K562 (cell line): ENCODE measurements at regions not wholly inside any gene's neighbourhood (a gene's known extent, or its start where the extent isn't known, plus 50 kb on each side); places are given as distances from the start of the nearest gene placed in this dataset.

Experiments used
- ATAC-seq: fragments of 200-7000 bp; cut with Tn5 transposase; 3 replicates; pipeline ENCODE4 v1.9.1; 2020; ENCODE audit warnings: moderate library complexity
- BruUV-seq: library from RNA; stranded (reverse); fragments of 400-500 nt; replicated peaks from 2 replicates; lab custom pipeline; 2021; lab: Mats Ljungman, UMichigan
- CTCF ChIA-PET: fragments of 300-600 bp; formaldehyde crosslinking; extraction: SDS; loops from one replicate; lab custom pipeline; 2021; ENCODE audit warnings: low intra/inter-chr PET ratio; lab: Yijun Ruan, JAX
- POLR2A ChIA-PET: fragments of 300-600, 350-650 bp; sonication (Branson Sonifier 250); formaldehyde crosslinking; extraction: SDS; loops from one replicate; lab custom pipeline; 2021; ENCODE audit warnings: antibody characterized with exemption, inconsistent platforms; lab: Yijun Ruan, JAX
- DNase-seq, 4 experiments: peaks; one replicate each; pipeline versions ENCODE4 v3.0.0 to v3.0.0-alpha.2; 2011 to 2018; ENCODE audit warnings: low spot score in 3 of 4, mixed read lengths in 3 of 4; ENCODE audit errors: extremely low read depth in 1 of 4
- FAIRE-seq: peaks from 2 replicates; lab custom pipeline; 2011; peaks lifted over from hg19 to GRCh38; lab: Jason Lieb, UNC
- H2AFZ ChIP-seq: 2 replicates; pipeline ENCODE4 v1.6.0; 2011; ENCODE audit warnings: low read depth, low read length, control low read depth, inconsistent platforms
- H3K27ac ChIP-seq: fragments of 200-600 bp; 3 replicates; pipeline ENCODE4 v1.8.0; 2011; ENCODE audit warnings: low read depth, mild to moderate bottlenecking, control low read depth, inconsistent platforms, low read length, moderate library complexity, mixed read lengths; ENCODE audit errors: extremely low read depth
- H3K27me3 ChIP-seq, 2 experiments: fragments of 300-600 bp in 1 of 2; 2 replicates in 1 of 2; 3 replicates in 1 of 2; pipeline versions ENCODE4 v1.6.0 to v1.8.0; 2011; ENCODE audit warnings: inconsistent platforms in 2 of 2, low read length in 2 of 2, mild to moderate bottlenecking in 1 of 2, mixed read lengths in 1 of 2, moderate library complexity in 1 of 2; ENCODE audit not compliant: control insufficient read depth in 2 of 2, insufficient read depth in 2 of 2
- H3K36me3 ChIP-seq: fragments of 300-600 bp; 3 replicates; pipeline ENCODE4 v1.8.0; 2011; ENCODE audit warnings: mild to moderate bottlenecking, low read length, inconsistent platforms; ENCODE audit not compliant: control insufficient read depth, insufficient read depth
- H3K4me1 ChIP-seq, 2 experiments: fragments of 200-600 bp in 1 of 2; replicated peaks in 1 of 2; 2 replicates in 1 of 2; 3 replicates in 1 of 2; pipeline versions ENCODE4 v1.5.1 to v1.8.0; 2011; ENCODE audit warnings: inconsistent platforms in 2 of 2, low read length in 2 of 2, mild to moderate bottlenecking in 1 of 2, mixed read lengths in 1 of 2, moderate library complexity in 1 of 2; ENCODE audit not compliant: control insufficient read depth in 2 of 2, insufficient read depth in 2 of 2
- H3K4me2 ChIP-seq: 2 replicates; pipeline ENCODE4 v1.6.1; 2011; ENCODE audit warnings: low read length, control low read depth, inconsistent platforms, mixed read lengths; ENCODE audit not compliant: insufficient read depth
- H3K4me3 ChIP-seq: fragments of 200-600 bp; sonication (generic), shearing (Covaris generic); 2 replicates; pipeline ENCODE4 v1.5.1; 2016; ENCODE audit warnings: control low read depth, inconsistent platforms
- H3K79me2 ChIP-seq: fragments of 200-600 bp; 3 replicates; pipeline ENCODE4 v1.8.0; 2011; ENCODE audit warnings: low read length, inconsistent platforms; ENCODE audit not compliant: control insufficient read depth, insufficient read depth
- H3K9ac ChIP-seq, 2 experiments: 2 replicates each; pipeline versions ENCODE4 v1.6.0 to v1.6.1; 2011; ENCODE audit warnings: low read depth in 2 of 2, low read length in 2 of 2, control low read depth in 1 of 2, inconsistent platforms in 1 of 2, mild to moderate bottlenecking in 1 of 2, mixed read lengths in 1 of 2; ENCODE audit not compliant: insufficient read depth in 1 of 2
- H3K9me1 ChIP-seq: one replicate; pipeline ENCODE4 v1.6.0; 2011; ENCODE audit warnings: inconsistent platforms, mild to moderate bottlenecking, low read length, moderate library complexity; ENCODE audit not compliant: control insufficient read depth, insufficient read depth
- H3K9me3 ChIP-seq: replicated peaks from 2 replicates; pipeline ENCODE4 v1.5.1; 2011; ENCODE audit warnings: low read depth, low read length, inconsistent platforms; ENCODE audit not compliant: control insufficient read depth, insufficient read depth
- H4K20me1 ChIP-seq: replicated peaks from 2 replicates; pipeline ENCODE4 v1.6.1; 2011; ENCODE audit warnings: low read length, inconsistent platforms, mixed read lengths; ENCODE audit not compliant: control insufficient read depth, insufficient read depth
- FOXP1 ChIP-seq: sonication (generic); formaldehyde crosslinking; IDR thresholded peaks from 2 replicates; pipeline ENCODE4 v1.8.0; 2022; ENCODE audit warnings: mild to moderate bottlenecking, missing genetic modification reagents
- NR2C1 ChIP-seq, 2 experiments: fragments of 450-650 bp; IDR thresholded peaks; 2 replicates each; pipeline ENCODE4 v1.6.1; 2017; ENCODE audit warnings: mild to moderate bottlenecking in 2 of 2, antibody characterized with exemption in 1 of 2, inconsistent platforms in 1 of 2, missing compliant biosample characterization in 1 of 2, missing genetic modification characterization in 1 of 2
- RBM34 ChIP-seq: fragments of 200-400 bp; formaldehyde crosslinking; IDR thresholded peaks from 2 replicates; pipeline ENCODE4 v1.6.1; 2018; ENCODE audit warnings: low read length, borderline replicate concordance; ENCODE audit not compliant: insufficient read depth
- SETDB1 ChIP-seq: IDR thresholded peaks from one replicate; pipeline ENCODE4 v1.6.1; 2012; ENCODE audit warnings: low read length, control low read depth, inconsistent platforms
- SMARCE1 ChIP-seq: fragments of 450-650 bp; IDR thresholded peaks from 2 replicates; pipeline ENCODE4 v1.7.1; 2016; ENCODE audit warnings: mild to moderate bottlenecking
- ZKSCAN3 ChIP-seq: fragments of 250-450 bp; sonication (Bioruptor Pico); IDR thresholded peaks from 2 replicates; pipeline ENCODE4 v1.4.0; 2020
- ZNF140 ChIP-seq: fragments of 250-450 bp; sonication (Bioruptor Pico); IDR thresholded peaks from 2 replicates; pipeline ENCODE4 v1.8.0; 2021; ENCODE audit warnings: moderate library complexity, mild to moderate bottlenecking, inconsistent platforms
- ZNF175 ChIP-seq: fragments of 200-800 bp; sonication (Bioruptor generic); IDR thresholded peaks from 2 replicates; pipeline ENCODE4 v1.6.1; 2016; ENCODE audit warnings: low read depth, mild to moderate bottlenecking, missing genetic modification characterization, missing compliant biosample characterization
- ZNF551 ChIP-seq: fragments of 250-450 bp; sonication (Bioruptor Pico); IDR thresholded peaks from 2 replicates; pipeline ENCODE4 v1.5.0; 2021; ENCODE audit warnings: mild to moderate bottlenecking, moderate library complexity
- ZNF57 ChIP-seq: fragments of 450-650 bp; formaldehyde crosslinking; IDR thresholded peaks from 2 replicates; pipeline ENCODE4 v1.4.0; 2020; ENCODE audit warnings: mild to moderate bottlenecking, moderate library complexity
- WGBS: fragments of 100-300 bp; shearing (Covaris generic); methylation state at CpG from one replicate; pipeline ENCODE4 v1.1.6; 2016; ENCODE audit warnings: low coverage, mixed read lengths; ENCODE audit not compliant: insufficient coverage; ENCODE audit errors: missing lambda C conversion rate; 5-methylcytosine and 5-hydroxymethylcytosine counted together
- in situ Hi-C: fragments of 300-500 bp; cut with MboI; formaldehyde crosslinking; loops from 4 replicates; pipeline ENCODE4 v1.15.0; 2018; ENCODE audit warnings: inconsistent platforms, mixed read lengths
- intact Hi-C: fragments of 100-400 bp; cut with micrococcal nuclease; formaldehyde crosslinking; loops from 2 replicates; pipeline ENCODE4 v1.14.2; 2022

- Histone ChIP-seq H2AFZ (no peak overlapping the region), H3K9me3 (no peaks in the 10 kb centered on the region), H3K27ac (no peak overlapping the region), H4K20me1 (no peaks in the 10 kb centered on the region), H3K4me1 (no peaks in the 10 kb centered on the region), H3K36me3 (no peaks in the 10 kb centered on the region), H3K79me2 (no peaks in the 10 kb centered on the region), H3K9me1 (no peaks in the 10 kb centered on the region), H3K4me3 (no peak overlapping the region), H3K27me3 (no peaks in the 10 kb centered on the region), H3K4me2 (no peak overlapping the region), H3K9ac (no peak overlapping the region)
- intact Hi-C loops: no loop called here
- no peak for TF ChIP-seq SETDB1
- TF ChIP-seq ZNF175 (CRISPR knock-in tag): no peak
- no peak for TF ChIP-seq ZKSCAN3 (CRISPR knock-in tag)
- no peak for TF ChIP-seq RBM34
- no peak for TF ChIP-seq ZNF140 (CRISPR knock-in tag)
- TF ChIP-seq NR2C1 (IDR thresholded peaks at IDR 0.05): no peak
- no peak for TF ChIP-seq NR2C1 (tag; IDR thresholded peaks at IDR 0.05)
- no peak for TF ChIP-seq ZNF57
- in situ Hi-C loops: no loop called here
- DNase-seq (no peak), FAIRE-seq (peak; percentile 62), ATAC-seq (no peak)
- POLR2A ChIA-PET: no interaction called here
- CTCF ChIA-PET: no interaction called here
- BruUV-seq: no TSS peak
- 0% methylated on average over 1 of the region's 1 CpG for WGBS
Measured at GRCh38 chr5:57586649-57587048, 104.0 kb upstream of the ACTBL2 start.

GRCh38 chr5:57582578-57583070 is 100.0 kb upstream of the ACTBL2 start:
- intact Hi-C loops (no loop called here), in situ Hi-C loops (no loop called here)
- no peaks in the 10 kb centered on the region for H3K9me3 ChIP-seq
- no peak overlapping the region for H2AFZ ChIP-seq
- FAIRE-seq (no peak), ATAC-seq (no peak), DNase-seq (no peak)
- no TSS peak for BruUV-seq
- no peaks in the 10 kb centered on the region for H3K36me3 ChIP-seq
- ChIA-PET POLR2A (interaction anchor here (0.7 kb wide), 1 partner anchor 9 kb away, joined by 3 read pairs; no protein-coding TSS in a partner anchor), CTCF (no interaction called here)
- H3K9me1 ChIP-seq: no peaks in the 10 kb centered on the region
- WGBS: 2% methylated on average over 3 of the region's 3 CpGs
- TF ChIP-seq FOXP1 (CRISPR knock-in tag): no peak
- TF ChIP-seq SMARCE1: no peak
- TF ChIP-seq ZNF551: no peak
- H4K20me1 ChIP-seq: no peaks in the 10 kb centered on the region
- H3K4me3 ChIP-seq: no peak overlapping the region
- no peaks in the 10 kb centered on the region for H3K4me1 ChIP-seq
- no peak overlapping the region for H3K27ac ChIP-seq
- no peaks in the 10 kb centered on the region for H3K79me2 ChIP-seq
- H3K27me3 ChIP-seq: no peaks in the 10 kb centered on the region
- no peak overlapping the region for H3K4me2 ChIP-seq
- H3K9ac ChIP-seq: no peak overlapping the region
